ENCODE measurements at regions not wholly inside any gene's neighbourhood (a gene's known extent, or its start where the extent isn't known, plus 50 kb on each side); places are given as distances from the start of the nearest gene placed in this dataset.
"Not testable (repeated sequence)": the region's sequence is repeated elsewhere in the genome, so short reads cannot be mapped to it uniquely, and the experiment has no call there.

DNA sequence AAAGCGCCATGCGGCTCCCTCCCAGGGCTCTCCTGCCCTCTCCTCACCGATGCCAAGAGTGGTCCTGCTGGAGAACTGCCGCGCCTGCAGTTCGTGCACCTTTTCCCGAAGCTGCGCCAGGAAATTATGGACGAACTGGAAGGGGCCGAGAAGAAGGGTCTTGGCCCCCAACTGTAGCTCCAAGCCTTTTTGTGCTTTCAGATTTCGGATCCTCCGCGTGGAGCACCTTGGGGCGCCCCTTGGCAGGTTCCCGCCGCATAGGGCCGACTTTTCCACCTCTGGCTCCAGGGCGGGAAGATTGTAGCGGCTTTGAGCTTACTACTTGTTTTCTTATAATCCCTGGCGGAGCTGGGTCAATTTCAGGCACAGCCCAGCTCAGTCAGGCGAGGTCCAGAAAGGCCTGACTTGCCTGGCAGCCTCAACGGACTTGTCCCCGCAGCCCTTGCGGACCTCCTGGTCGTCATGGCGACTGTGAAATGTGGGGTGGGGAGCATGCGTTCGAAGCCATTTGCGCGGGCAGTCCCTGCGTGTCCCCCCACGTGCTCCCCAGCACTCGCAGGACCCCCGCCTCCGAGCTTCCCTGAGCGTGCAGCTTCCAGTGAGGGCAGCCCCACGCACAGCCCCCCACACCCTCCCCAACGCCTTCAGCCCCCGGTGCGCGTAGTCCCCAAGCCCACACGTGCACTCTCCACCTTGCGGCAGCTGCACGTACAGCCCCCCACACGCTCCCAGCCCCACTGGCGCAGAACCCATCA is 129.9 kb downstream of the KBTBD2 start:
- H3K27ac Mint-ChIP-seq = no peak overlapping the region
- WGBS, 2 experiments (ENCODE audit: insufficient coverage in 1 of 2, insufficient read length in 1 of 2) = 59 to 81% methylated on average over 5 to 46 of the region's 46 CpGs

DNA sequence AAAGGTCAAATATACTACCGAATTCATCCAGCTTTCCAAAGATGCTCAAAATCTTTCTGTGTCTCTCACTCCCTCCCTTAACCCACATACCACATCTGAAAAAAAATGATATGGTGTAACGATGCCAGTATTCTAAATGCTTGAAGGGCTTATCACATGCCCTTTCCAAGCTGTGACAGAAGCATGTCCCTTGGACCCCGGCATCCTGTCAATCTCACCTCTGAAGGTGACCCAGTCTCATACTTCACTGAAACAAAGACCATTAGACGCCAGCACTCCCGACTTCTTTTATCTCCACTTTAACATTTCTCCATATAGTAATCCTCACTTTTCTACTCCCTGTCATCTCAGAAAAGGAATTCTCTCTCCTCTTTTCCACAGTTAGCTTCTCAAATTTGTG is 130.8 kb downstream of the KBTBD2 start:
- H3K36me3 Mint-ChIP-seq (ENCODE audit: low read depth); H3K27ac ChIP-seq (ENCODE audit: low read depth, low read length); H3K4me3 Mint-ChIP-seq: not testable (repeated sequence)

More for the DNA sequence above, 129.9 kb downstream of the KBTBD2 start:
- no peaks in the 10 kb centered on the region for H3K4me1 ChIP-seq (ENCODE audit: control insufficient read depth, insufficient read depth, low read length)
- no peak overlapping the region for H3K4me3 ChIP-seq (ENCODE audit: low read length)
- DNase-seq = peak; percentile 67
- no peaks in the 10 kb centered on the region for H3K36me3 ChIP-seq (ENCODE audit: control insufficient read depth, insufficient read depth, low read length)
- Mint-ChIP-seq H3K4me1 (peaks cover 5% of the 10 kb centered on the region), H3K9me3 (no peaks in the 10 kb centered on the region), H3K27me3 (ENCODE audit: insufficient read depth) (peaks cover 57% of the 10 kb centered on the region), H3K4me3 (peak overlapping the region; percentile 42), H3K36me3 (ENCODE audit: low read depth) (no peaks in the 10 kb centered on the region)
- H3K27me3 ChIP-seq (ENCODE audit: control insufficient read depth, insufficient read depth, low read length, poor library complexity, severe bottlenecking) = peaks cover 52% of the 10 kb centered on the region
- TF ChIP-seq, protein P1, sequence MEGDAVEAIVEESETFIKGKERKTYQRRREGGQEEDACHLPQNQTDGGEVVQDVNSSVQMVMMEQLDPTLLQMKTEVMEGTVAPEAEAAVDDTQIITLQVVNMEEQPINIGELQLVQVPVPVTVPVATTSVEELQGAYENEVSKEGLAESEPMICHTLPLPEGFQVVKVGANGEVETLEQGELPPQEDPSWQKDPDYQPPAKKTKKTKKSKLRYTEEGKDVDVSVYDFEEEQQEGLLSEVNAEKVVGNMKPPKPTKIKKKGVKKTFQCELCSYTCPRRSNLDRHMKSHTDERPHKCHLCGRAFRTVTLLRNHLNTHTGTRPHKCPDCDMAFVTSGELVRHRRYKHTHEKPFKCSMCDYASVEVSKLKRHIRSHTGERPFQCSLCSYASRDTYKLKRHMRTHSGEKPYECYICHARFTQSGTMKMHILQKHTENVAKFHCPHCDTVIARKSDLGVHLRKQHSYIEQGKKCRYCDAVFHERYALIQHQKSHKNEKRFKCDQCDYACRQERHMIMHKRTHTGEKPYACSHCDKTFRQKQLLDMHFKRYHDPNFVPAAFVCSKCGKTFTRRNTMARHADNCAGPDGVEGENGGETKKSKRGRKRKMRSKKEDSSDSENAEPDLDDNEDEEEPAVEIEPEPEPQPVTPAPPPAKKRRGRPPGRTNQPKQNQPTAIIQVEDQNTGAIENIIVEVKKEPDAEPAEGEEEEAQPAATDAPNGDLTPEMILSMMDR (conservative IDR thresholded peaks at IDR 0.05) = peak; percentile 51
- no peak overlapping the region for H3K9ac ChIP-seq (ENCODE audit: extremely low read depth, low read length, poor library complexity, severe bottlenecking)
- no peak overlapping the region for H3K27ac ChIP-seq (ENCODE audit: low read depth, low read length)
- H3K9me3 ChIP-seq (ENCODE audit: control insufficient read depth, low read length) = no peaks in the 10 kb centered on the region

DNA sequence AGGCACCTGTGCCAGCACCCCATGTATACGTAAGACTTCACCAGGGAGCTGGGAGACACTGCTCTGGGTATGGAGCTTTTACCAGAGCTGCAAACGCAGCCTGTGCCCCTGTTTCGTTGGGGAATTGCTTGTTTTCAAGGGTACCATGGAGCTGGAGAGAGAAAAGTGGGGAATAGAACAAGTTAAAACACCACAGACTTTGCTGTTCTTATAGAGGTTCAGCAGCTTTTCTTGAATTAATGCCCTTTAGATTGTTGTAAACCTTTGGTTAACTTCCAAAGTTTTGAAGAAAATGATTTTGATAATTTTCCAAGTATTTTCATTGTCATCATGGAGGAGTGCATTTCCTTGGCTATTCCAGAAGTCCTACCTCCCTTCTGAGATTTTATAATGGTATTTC is 131.7 kb downstream of the KBTBD2 start:
- peaks cover 50% of the 10 kb centered on the region for H3K27me3 ChIP-seq (ENCODE audit: control insufficient read depth, insufficient read depth, low read length, poor library complexity, severe bottlenecking)
- H3K27ac Mint-ChIP-seq; H3K4me1 Mint-ChIP-seq; H3K36me3 ChIP-seq (ENCODE audit: control insufficient read depth, insufficient read depth, low read length); H3K4me3 Mint-ChIP-seq; H3K4me1 ChIP-seq (ENCODE audit: control insufficient read depth, insufficient read depth, low read length); H3K9me3 ChIP-seq (ENCODE audit: control insufficient read depth, low read length); DNase-seq; H3K4me3 ChIP-seq (ENCODE audit: low read length); H3K27ac ChIP-seq (ENCODE audit: low read depth, low read length); H3K9ac ChIP-seq (ENCODE audit: extremely low read depth, low read length, poor library complexity, severe bottlenecking); H3K36me3 Mint-ChIP-seq (ENCODE audit: low read depth); H3K9me3 Mint-ChIP-seq: not testable (repeated sequence)
- peaks cover 52% of the 10 kb centered on the region for H3K27me3 Mint-ChIP-seq (ENCODE audit: insufficient read depth)
- 88 to 95% methylated on average over 3 of the region's 3 CpGs for WGBS, 2 experiments (ENCODE audit: insufficient coverage in 1 of 2, insufficient read length in 1 of 2)

More for the DNA sequence above, 130.8 kb downstream of the KBTBD2 start:
- H3K9me3 ChIP-seq (ENCODE audit: control insufficient read depth, low read length); H3K9ac ChIP-seq (ENCODE audit: extremely low read depth, low read length, poor library complexity, severe bottlenecking); H3K36me3 ChIP-seq (ENCODE audit: control insufficient read depth, insufficient read depth, low read length); H3K4me1 Mint-ChIP-seq; DNase-seq; H3K4me3 ChIP-seq (ENCODE audit: low read length); H3K9me3 Mint-ChIP-seq; H3K4me1 ChIP-seq (ENCODE audit: control insufficient read depth, insufficient read depth, low read length); H3K27ac Mint-ChIP-seq: not testable (repeated sequence)
- peaks cover 57% of the 10 kb centered on the region for H3K27me3 Mint-ChIP-seq (ENCODE audit: insufficient read depth)
- 91 to 93% methylated on average over 3 to 4 of the region's 5 CpGs for WGBS, 2 experiments (ENCODE audit: insufficient coverage in 1 of 2, insufficient read length in 1 of 2)
- H3K27me3 ChIP-seq (ENCODE audit: control insufficient read depth, insufficient read depth, low read length, poor library complexity, severe bottlenecking) = peaks cover 52% of the 10 kb centered on the region

- H3K27me3 Mint-ChIP-seq (ENCODE audit: insufficient read depth) = not testable (repeated sequence)
Observed at GRCh38 chr7:32753872-32754271, 137.7 kb downstream of the KBTBD2 start.

DNA sequence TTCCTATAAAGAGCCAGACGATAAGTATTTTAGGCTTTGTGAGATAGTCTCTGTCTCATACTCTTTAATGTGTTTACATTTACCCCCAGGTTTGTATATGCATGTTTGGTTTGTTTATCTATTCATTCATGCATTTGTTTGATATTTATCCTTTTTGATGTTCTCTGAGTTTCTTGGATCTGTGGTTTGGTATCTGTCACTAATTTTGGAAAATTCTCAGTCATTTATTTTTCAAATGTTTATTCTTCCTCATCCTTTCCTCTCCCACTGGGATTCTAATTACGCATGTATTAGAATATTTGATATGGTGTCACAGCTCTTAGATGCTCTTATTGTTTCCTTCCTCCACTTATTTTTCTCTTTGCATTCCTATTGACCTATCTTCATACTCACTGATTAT is 143.2 kb downstream of the KBTBD2 start:
- H3K27ac Mint-ChIP-seq; DNase-seq; H3K9ac ChIP-seq (ENCODE audit: extremely low read depth, low read length, poor library complexity, severe bottlenecking); H3K27me3 ChIP-seq (ENCODE audit: control insufficient read depth, insufficient read depth, low read length, poor library complexity, severe bottlenecking); H3K36me3 Mint-ChIP-seq (ENCODE audit: low read depth); H3K4me1 ChIP-seq (ENCODE audit: control insufficient read depth, insufficient read depth, low read length); H3K27me3 Mint-ChIP-seq (ENCODE audit: insufficient read depth); H3K9me3 ChIP-seq (ENCODE audit: control insufficient read depth, low read length); H3K4me3 ChIP-seq (ENCODE audit: low read length); H3K4me3 Mint-ChIP-seq; H3K27ac ChIP-seq (ENCODE audit: low read depth, low read length); H3K36me3 ChIP-seq (ENCODE audit: control insufficient read depth, insufficient read depth, low read length): not testable (repeated sequence)
- 82% methylated on average over 1 of the region's 2 CpGs; no CpG with 5 or more reads in 1 of the 2 experiments for WGBS, 2 experiments (ENCODE audit: insufficient coverage in 1 of 2, insufficient read length in 1 of 2)
- Mint-ChIP-seq H3K4me1 (peaks cover 16% of the 10 kb centered on the region), H3K9me3 (peaks cover 13% of the 10 kb centered on the region)

More at GRCh38 chr7:32753872-32754271, 137.7 kb downstream of the KBTBD2 start:
- not testable (repeated sequence) for H3K4me3 Mint-ChIP-seq; H3K4me1 ChIP-seq (ENCODE audit: control insufficient read depth, insufficient read depth, low read length); DNase-seq; H3K27ac Mint-ChIP-seq; H3K9me3 ChIP-seq (ENCODE audit: control insufficient read depth, low read length); H3K36me3 ChIP-seq (ENCODE audit: control insufficient read depth, insufficient read depth, low read length); H3K4me3 ChIP-seq (ENCODE audit: low read length); H3K27ac ChIP-seq (ENCODE audit: low read depth, low read length); H3K9ac ChIP-seq (ENCODE audit: extremely low read depth, low read length, poor library complexity, severe bottlenecking); H3K4me1 Mint-ChIP-seq; H3K27me3 ChIP-seq (ENCODE audit: control insufficient read depth, insufficient read depth, low read length, poor library complexity, severe bottlenecking)
- WGBS, 2 experiments (ENCODE audit: insufficient coverage in 1 of 2, insufficient read length in 1 of 2) = 90 to 97% methylated on average over 5 to 29 of the region's 29 CpGs
- Mint-ChIP-seq H3K9me3 (peaks cover 23% of the 10 kb centered on the region), H3K36me3 (ENCODE audit: low read depth) (peaks cover 15% of the 10 kb centered on the region)

DNA sequence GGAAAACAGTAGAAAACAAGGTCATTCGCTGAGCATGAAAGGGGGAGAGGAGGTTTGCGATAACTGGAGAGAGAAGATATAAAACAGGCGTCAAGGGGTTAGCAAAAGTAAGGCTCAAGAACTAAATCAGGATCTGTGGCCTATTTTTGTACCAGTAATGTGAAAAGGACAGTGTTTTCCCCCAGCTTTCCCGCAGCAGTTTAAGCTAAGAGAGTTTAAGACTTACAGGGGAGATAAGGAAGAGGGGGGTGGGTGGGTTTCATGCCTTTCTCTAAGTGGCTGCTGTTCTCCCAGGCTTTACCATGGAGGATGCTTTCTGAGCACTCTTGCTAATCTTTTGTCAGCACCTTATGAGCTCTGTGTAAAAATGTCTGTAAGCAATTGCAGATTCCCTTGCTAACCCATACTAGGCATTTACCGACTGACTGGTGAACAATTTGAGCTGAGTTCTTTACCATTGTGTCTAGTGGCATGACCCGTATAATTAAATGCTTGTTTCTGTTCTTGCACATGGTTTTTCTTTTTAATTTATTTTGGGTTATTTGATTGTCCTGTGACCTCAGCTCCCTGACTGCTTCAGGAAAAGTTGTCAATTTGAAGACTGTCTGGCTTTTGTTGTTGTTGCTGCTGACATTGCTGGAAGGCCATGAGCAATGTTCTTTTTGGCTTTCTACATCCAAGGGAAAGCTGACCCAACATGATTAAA is 144.0 kb downstream of the KBTBD2 start:
- not testable (repeated sequence) for H3K4me3 ChIP-seq (ENCODE audit: low read length); H3K27me3 ChIP-seq (ENCODE audit: control insufficient read depth, insufficient read depth, low read length, poor library complexity, severe bottlenecking); H3K27me3 Mint-ChIP-seq (ENCODE audit: insufficient read depth); H3K9me3 ChIP-seq (ENCODE audit: control insufficient read depth, low read length); H3K9me3 Mint-ChIP-seq; H3K36me3 Mint-ChIP-seq (ENCODE audit: low read depth); H3K36me3 ChIP-seq (ENCODE audit: control insufficient read depth, insufficient read depth, low read length); H3K9ac ChIP-seq (ENCODE audit: extremely low read depth, low read length, poor library complexity, severe bottlenecking); H3K4me3 Mint-ChIP-seq; DNase-seq; H3K27ac Mint-ChIP-seq; H3K4me1 ChIP-seq (ENCODE audit: control insufficient read depth, insufficient read depth, low read length); H3K27ac ChIP-seq (ENCODE audit: low read depth, low read length)
- 79 to 87% methylated on average over 5 to 6 of the region's 6 CpGs for WGBS, 2 experiments (ENCODE audit: insufficient coverage in 1 of 2, insufficient read length in 1 of 2)
- H3K4me1 Mint-ChIP-seq = peaks cover 16% of the 10 kb centered on the region
